Right lobe of liver (tissue), 6 donors: ENCODE measurements at regions not wholly inside any gene's neighbourhood (a gene's known extent, or its start where the extent isn't known, plus 50 kb on each side); places are given as distances from the start of the nearest gene placed in this dataset.

Experiments
- ATAC-seq, 4 donors: fragments of 200-7000 bp; cut with Tn5 transposase; one replicate each; pipeline ENCODE4 v1.9.1; 2020; ENCODE audit warnings: mild to moderate bottlenecking in 4 of 4, moderate library complexity in 4 of 4
- DNase-seq, 3 donors: peaks; one replicate each; pipeline ENCODE4 v3.0.0-alpha.2; 2020
- H3K27ac ChIP-seq, 3 donors: fragments of 200-600 bp; one replicate each; pipeline ENCODE4 v1.8.0; 2022
- H3K27me3 ChIP-seq, 2 donors: fragments of 200-600 bp; one replicate each; pipeline ENCODE4 v1.8.0; 2022
- H3K36me3 ChIP-seq, 4 donors: fragments of 200-600 bp; sonication (generic) in 1 of 4; one replicate each; pipeline versions ENCODE4 v1.5.1 to v1.8.0; 2017 to 2022; ENCODE audit warnings: control low read depth in 1 of 4
- H3K4me1 ChIP-seq, 4 donors: fragments of 200-600 bp; sonication (generic) in 1 of 4; one replicate each; pipeline versions ENCODE4 v1.5.1 to v1.8.0; 2017 to 2022; ENCODE audit warnings: control low read depth in 1 of 4
- H3K4me3 ChIP-seq, 3 donors: fragments of 200-600 bp; one replicate each; pipeline ENCODE4 v1.8.0; 2022
- H3K9me3 ChIP-seq, 4 donors: fragments of 200-600 bp; sonication (generic) in 1 of 4; one replicate each; pipeline versions ENCODE4 v1.5.1 to v1.8.0; 2017 to 2022; ENCODE audit warnings: control low read depth in 1 of 4
- CTCF ChIP-seq, 4 donors: fragments of 200-600 bp in 3 of 4; fragments of 450-650 bp in 1 of 4; IDR thresholded peaks; one replicate each; pipeline versions ENCODE4 v1.5.1 to v1.8.0; 2016 to 2022; ENCODE audit warnings: antibody characterized with exemption in 4 of 4, mild to moderate bottlenecking in 2 of 4
- POLR2A ChIP-seq: fragments of 450-650 bp; IDR thresholded peaks from one replicate; pipeline ENCODE4 v1.6.1; 2017; ENCODE audit warnings: antibody characterized with exemption, mild to moderate bottlenecking
- WGBS: methylation state at CpG from one replicate; pipeline ENCODE4 v1.1.6; 2018; ENCODE audit warnings: low coverage, low lambda C conversion rate; ENCODE audit not compliant: insufficient coverage; ENCODE audit errors: missing lambda C conversion rate; 5-methylcytosine and 5-hydroxymethylcytosine counted together
- intact Hi-C, 2 donors: fragments of 100-400 bp; cut with DNase I; formaldehyde crosslinking; loops; one replicate each; pipeline versions ENCODE4 v1.11.2 to v1.14.1; 2022
- donor health status: DM: no; HTN: yes; CAD: no.
- donor health status: DM: no; HTN: no; CAD: no.
- donor health status: DM: no; HTN: no; CAD: no.
- donor health status: DM: no; HTN: yes; CAD: no.
- donor health status: DM: no; HTN: yes; CAD: no.

- intact Hi-C loops: no loop called here
- WGBS: 40% methylated on average over 4 of the region's 4 CpGs
- TF ChIP-seq CTCF (IDR thresholded peaks at IDR 0.05): no peak
- no peak overlapping the region for H3K27ac ChIP-seq
- ATAC-seq (peak in 2 of 4 donors; percentile 2 to 13), DNase-seq (no peak)
- H3K36me3 ChIP-seq: no peaks in the 10 kb centered on the region
- no peak overlapping the region for H3K4me3 ChIP-seq
- H3K27me3 ChIP-seq: no peaks in the 10 kb centered on the region
- peaks cover 0 to 28% (median 0%) of the 10 kb centered on the region in 4 donors for H3K4me1 ChIP-seq
- H3K9me3 ChIP-seq: no peaks in the 10 kb centered on the region
Observed at GRCh38 chr2:21418456-21418855, 294.7 kb downstream of the TDRD15 start.

- ATAC-seq: no peak
- intact Hi-C loops: no loop called here
- WGBS: 64% methylated on average over 9 of the region's 10 CpGs
Observed at GRCh38 chr2:21420553-21421335, 297.0 kb downstream of the TDRD15 start.

GRCh38 chr2:21422050-21422449 lies 298.3 kb downstream of the TDRD15 start:
- DNase-seq: peak in 2 of 3 donors; percentile 37 to 67
- Histone ChIP-seq H3K36me3 (no peaks in the 10 kb centered on the region), H3K27ac (peak overlapping the region in 2 of 3 donors; percentile 55 to 84), H3K4me1 (peaks cover 0 to 37% (median 0%) of the 10 kb centered on the region in 4 donors), H3K4me3 (no peak overlapping the region), H3K9me3 (no peaks in the 10 kb centered on the region), H3K27me3 (no peaks in the 10 kb centered on the region)
- TF ChIP-seq POLR2A (no peak), CTCF (IDR thresholded peaks at IDR 0.05) (peak; percentile 5 to 61 (median 29))
- 50% methylated on average over 2 of the region's 2 CpGs for WGBS
- intact Hi-C loops: no loop called here
- ATAC-seq: peak; percentile 3 to 24 (median 15)

More at GRCh38 chr2:21420553-21421335, 297.0 kb downstream of the TDRD15 start:
- no peak overlapping the region for H3K27ac ChIP-seq
- no peak overlapping the region for H3K4me3 ChIP-seq
- no peaks in the 10 kb centered on the region for H3K27me3 ChIP-seq
- no peak for DNase-seq
- TF ChIP-seq CTCF (IDR thresholded peaks at IDR 0.05) (no peak), POLR2A (no peak)
- no peaks in the 10 kb centered on the region for H3K9me3 ChIP-seq
- no peaks in the 10 kb centered on the region for H3K36me3 ChIP-seq
- peaks cover 0 to 37% (median 0%) of the 10 kb centered on the region in 4 donors for H3K4me1 ChIP-seq

GRCh38 chr2:21422724-21423522 lies 299.2 kb downstream of the TDRD15 start:
- Histone ChIP-seq H3K9me3 (no peaks in the 10 kb centered on the region), H3K27me3 (no peaks in the 10 kb centered on the region), H3K4me1 (peaks cover 0 to 36% (median 0%) of the 10 kb centered on the region in 4 donors), H3K4me3 (no peak overlapping the region), H3K27ac (peak overlapping the region; percentile 36 to 84 (median 58)), H3K36me3 (no peaks in the 10 kb centered on the region)
- TF ChIP-seq POLR2A (no peak), CTCF (IDR thresholded peaks at IDR 0.05) (peak in 1 of 4 donors; percentile 17)
- peak; percentile 58 to 80 (median 65) for DNase-seq
- 34% methylated on average over 7 of the region's 7 CpGs for WGBS
- ATAC-seq: peak; percentile 75 to 87 (median 77)
- intact Hi-C loops: no loop called here
